Upper lobe of left lung (tissue), 6 donors: ENCODE measurements at regions not wholly inside any gene's neighbourhood (a gene's known extent, or its start where the extent isn't known, plus 50 kb on each side); places are given as distances from the start of the nearest gene placed in this dataset.

Experiments used
- ATAC-seq, 2 donors: fragments of 200-7000 bp; cut with Tn5 transposase; one replicate each; pipeline ENCODE4 v1.9.1; 2022; ENCODE audit warnings: mild to moderate bottlenecking in 2 of 2, moderate library complexity in 2 of 2; ENCODE audit not compliant: low FRiP score in 2 of 2
- DNase-seq, 2 donors: peaks; one replicate each; pipeline ENCODE4 v3.0.0-alpha.2; 2019 to 2020
- H3K27ac ChIP-seq, 4 donors: fragments of 200-600 bp; sonication (generic); one replicate each; pipeline ENCODE4 v1.5.1; 2016 to 2019
- H3K27me3 ChIP-seq, 4 donors: fragments of 200-600 bp; sonication (generic); one replicate each; pipeline ENCODE4 v1.5.1; 2017 to 2019
- H3K36me3 ChIP-seq, 4 donors: fragments of 200-600 bp; sonication (generic); one replicate each; pipeline ENCODE4 v1.5.1; 2016 to 2019
- H3K4me1 ChIP-seq, 4 donors: fragments of 200-600 bp; sonication (generic); one replicate each; pipeline ENCODE4 v1.5.1; 2018 to 2019
- H3K4me3 ChIP-seq, 4 donors: fragments of 200-600 bp; sonication (generic); one replicate each; pipeline ENCODE4 v1.5.1; 2017 to 2019; ENCODE audit warnings: mild to moderate bottlenecking in 2 of 4, moderate library complexity in 1 of 4
- H3K9me3 ChIP-seq, 4 donors: fragments of 200-600 bp; sonication (generic); one replicate each; pipeline ENCODE4 v1.5.1; 2018 to 2019
- EP300 ChIP-seq, 4 donors: sonication (generic); formaldehyde crosslinking; IDR thresholded peaks; one replicate each; pipeline ENCODE4 v1.5.1; 2017; ENCODE audit warnings: antibody characterized with exemption in 4 of 4, control low read depth in 2 of 4
- POLR2A ChIP-seq, 4 donors: fragments of 450-650 bp; IDR thresholded peaks; one replicate each; pipeline ENCODE4 v1.5.1; 2016 to 2017; ENCODE audit warnings: antibody characterized with exemption in 4 of 4, mild to moderate bottlenecking in 2 of 4
- POLR2AphosphoS5 ChIP-seq, 2 donors: sonication (generic); formaldehyde crosslinking; IDR thresholded peaks; one replicate each; pipeline ENCODE4 v1.5.1; 2017; ENCODE audit warnings: antibody characterized with exemption in 2 of 2
- WGBS, 2 donors: methylation state at CpG; one replicate each; pipeline ENCODE4 v1.1.5; 2017 to 2018; 5-methylcytosine and 5-hydroxymethylcytosine counted together
- TF ChIP-seq, protein P1 (sequence below), 6 experiments: fragments of 450-650 bp in 4 of 6; fragments of 200-600 bp in 2 of 6; sonication (generic) in 2 of 6; IDR thresholded peaks; one replicate each; pipeline ENCODE4 v1.5.1; 2016 to 2019; ENCODE audit warnings: antibody characterized with exemption in 6 of 6
- donor health status: DM: no; HTN: no; CAD: no; lungs with moderate emphysema.
- donor health status: DM: no; HTN: yes; CAD: no; lungs with severe emphysema.

DNA sequence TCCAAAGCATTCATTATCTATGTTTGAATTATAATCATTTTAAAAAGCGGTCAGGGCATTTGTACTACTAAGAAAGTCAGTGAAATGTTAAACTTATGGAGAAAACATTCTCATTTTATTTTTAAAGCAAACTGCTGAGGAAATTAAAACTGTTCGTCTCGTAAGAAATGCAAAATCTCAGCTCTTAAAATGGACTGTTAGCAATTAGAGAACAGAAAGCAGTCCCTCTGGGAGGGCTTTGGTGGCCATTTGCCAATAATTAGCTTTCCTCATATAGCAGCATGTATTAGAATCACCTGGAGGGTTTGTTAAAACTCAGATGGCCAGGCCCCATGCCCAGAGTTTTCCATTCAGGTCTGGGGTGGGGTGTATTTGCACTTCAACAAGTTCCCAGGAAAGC is 120.7 kb upstream of the RASEF start:
- ATAC-seq = no peak
- TF ChIP-seq EP300 (IDR thresholded peaks at IDR 0.05) = no peak
- TF ChIP-seq POLR2A (IDR thresholded peaks at IDR 0.05) = no peak
- TF ChIP-seq, protein P1, sequence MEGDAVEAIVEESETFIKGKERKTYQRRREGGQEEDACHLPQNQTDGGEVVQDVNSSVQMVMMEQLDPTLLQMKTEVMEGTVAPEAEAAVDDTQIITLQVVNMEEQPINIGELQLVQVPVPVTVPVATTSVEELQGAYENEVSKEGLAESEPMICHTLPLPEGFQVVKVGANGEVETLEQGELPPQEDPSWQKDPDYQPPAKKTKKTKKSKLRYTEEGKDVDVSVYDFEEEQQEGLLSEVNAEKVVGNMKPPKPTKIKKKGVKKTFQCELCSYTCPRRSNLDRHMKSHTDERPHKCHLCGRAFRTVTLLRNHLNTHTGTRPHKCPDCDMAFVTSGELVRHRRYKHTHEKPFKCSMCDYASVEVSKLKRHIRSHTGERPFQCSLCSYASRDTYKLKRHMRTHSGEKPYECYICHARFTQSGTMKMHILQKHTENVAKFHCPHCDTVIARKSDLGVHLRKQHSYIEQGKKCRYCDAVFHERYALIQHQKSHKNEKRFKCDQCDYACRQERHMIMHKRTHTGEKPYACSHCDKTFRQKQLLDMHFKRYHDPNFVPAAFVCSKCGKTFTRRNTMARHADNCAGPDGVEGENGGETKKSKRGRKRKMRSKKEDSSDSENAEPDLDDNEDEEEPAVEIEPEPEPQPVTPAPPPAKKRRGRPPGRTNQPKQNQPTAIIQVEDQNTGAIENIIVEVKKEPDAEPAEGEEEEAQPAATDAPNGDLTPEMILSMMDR (IDR thresholded peaks at IDR 0.05) = no peak
- no peak for TF ChIP-seq POLR2AphosphoS5 (IDR thresholded peaks at IDR 0.05)
- Histone ChIP-seq H3K27me3 (no peaks in the 10 kb centered on the region), H3K9me3 (no peaks in the 10 kb centered on the region), H3K36me3 (no peaks in the 10 kb centered on the region), H3K27ac (no peak overlapping the region), H3K4me1 (no peaks in the 10 kb centered on the region), H3K4me3 (no peak overlapping the region)
- 86 to 89% methylated on average over 3 of the region's 3 CpGs for WGBS, 2 donors
- no peak for DNase-seq

DNA sequence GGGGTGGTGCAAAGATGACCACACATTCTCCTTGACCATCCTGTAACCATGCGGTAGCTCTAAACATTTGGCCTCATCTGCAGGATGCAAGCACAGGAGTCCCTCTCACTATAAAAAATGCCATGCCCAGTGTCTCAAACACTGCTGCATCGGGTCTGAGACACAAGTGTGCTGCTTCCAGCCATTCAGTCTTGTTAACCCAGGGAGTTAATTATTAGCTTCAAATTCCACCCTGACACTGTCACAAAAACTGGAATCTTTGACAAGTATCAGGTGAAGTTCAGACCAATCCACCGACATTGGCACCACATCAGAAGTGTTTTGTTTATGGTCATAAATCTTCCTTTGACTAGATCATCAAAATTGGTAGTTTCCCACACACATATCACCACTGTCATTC is 119.1 kb upstream of the RASEF start:
- 65 to 71% methylated on average over 3 of the region's 3 CpGs for WGBS, 2 donors
- H3K4me3 ChIP-seq = no peak overlapping the region
- no peaks in the 10 kb centered on the region for H3K9me3 ChIP-seq
- DNase-seq (no peak), ATAC-seq (no peak)
- H3K4me1 ChIP-seq = no peaks in the 10 kb centered on the region
- H3K27me3 ChIP-seq = no peaks in the 10 kb centered on the region
- no peak overlapping the region for H3K27ac ChIP-seq
- no peaks in the 10 kb centered on the region for H3K36me3 ChIP-seq
- TF ChIP-seq POLR2AphosphoS5 (IDR thresholded peaks at IDR 0.05) (no peak), POLR2A (IDR thresholded peaks at IDR 0.05) (no peak), EP300 (IDR thresholded peaks at IDR 0.05) (no peak)
- TF ChIP-seq, protein P1 (IDR thresholded peaks at IDR 0.05) = no peak

DNA sequence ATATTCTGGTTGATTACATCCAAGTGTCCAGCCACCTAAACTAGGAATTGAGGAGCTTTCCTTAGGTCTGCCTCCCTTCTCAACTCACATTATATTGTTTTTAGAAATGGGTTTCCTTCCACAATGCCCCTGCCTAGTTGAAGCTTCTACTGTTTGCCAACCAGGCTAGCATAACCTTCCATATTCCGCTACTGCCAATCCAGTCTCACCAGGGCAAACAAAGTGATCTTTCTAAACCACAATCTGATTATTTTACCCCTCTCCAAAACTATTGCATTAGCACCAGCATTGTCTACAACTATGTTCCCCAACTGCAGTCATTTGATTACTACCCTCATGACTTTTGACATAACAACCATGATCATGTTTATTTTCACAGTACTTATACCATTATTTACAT is 115.8 kb upstream of the RASEF start:
- Histone ChIP-seq H3K4me1 (no peaks in the 10 kb centered on the region), H3K27me3 (no peaks in the 10 kb centered on the region), H3K9me3 (peaks cover 0 to 6% (median 5%) of the 10 kb centered on the region in 4 donors), H3K27ac (no peak overlapping the region), H3K4me3 (no peak overlapping the region), H3K36me3 (no peaks in the 10 kb centered on the region)
- DNase-seq = no peak
- no peak for ATAC-seq
- WGBS, 2 donors = 90 to 96% methylated on average over 1 of the region's 1 CpG
- TF ChIP-seq POLR2AphosphoS5 (IDR thresholded peaks at IDR 0.05) (no peak), POLR2A (IDR thresholded peaks at IDR 0.05) (no peak), EP300 (IDR thresholded peaks at IDR 0.05) (no peak)
- TF ChIP-seq, protein P1 (IDR thresholded peaks at IDR 0.05) = no peak

DNA sequence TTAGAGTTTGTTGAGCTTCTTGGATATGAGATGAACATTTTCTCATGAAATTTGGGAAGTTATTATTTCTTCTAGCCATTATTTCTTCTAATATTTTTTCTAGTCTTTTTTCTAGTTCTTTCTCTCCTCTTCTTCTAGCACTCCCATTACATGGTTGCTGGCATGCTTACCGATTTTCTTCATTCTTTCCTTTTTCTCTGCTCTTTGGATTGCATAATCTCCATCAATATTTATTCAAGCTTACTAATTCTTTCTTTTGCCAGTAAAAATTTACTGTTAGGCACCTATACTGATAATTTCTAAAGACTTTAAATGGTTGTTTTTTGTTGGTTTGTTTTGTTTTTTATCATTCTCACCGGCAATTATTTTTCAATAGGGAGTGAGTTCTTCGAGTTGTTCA is 114.8 kb upstream of the RASEF start:
- ATAC-seq (no peak), DNase-seq (no peak)
- Histone ChIP-seq H3K4me1 (no peaks in the 10 kb centered on the region), H3K9me3 (peaks cover 0 to 13% (median 9%) of the 10 kb centered on the region in 4 donors), H3K27ac (no peak overlapping the region), H3K36me3 (no peaks in the 10 kb centered on the region), H3K27me3 (no peaks in the 10 kb centered on the region), H3K4me3 (no peak overlapping the region)
- TF ChIP-seq, protein P1 (IDR thresholded peaks at IDR 0.05) = no peak
- no peak for TF ChIP-seq POLR2AphosphoS5 (IDR thresholded peaks at IDR 0.05)
- no peak for TF ChIP-seq POLR2A (IDR thresholded peaks at IDR 0.05)
- TF ChIP-seq EP300 (IDR thresholded peaks at IDR 0.05) = no peak
- WGBS, 2 donors = 91 to 93% methylated on average over 3 of the region's 3 CpGs

DNA sequence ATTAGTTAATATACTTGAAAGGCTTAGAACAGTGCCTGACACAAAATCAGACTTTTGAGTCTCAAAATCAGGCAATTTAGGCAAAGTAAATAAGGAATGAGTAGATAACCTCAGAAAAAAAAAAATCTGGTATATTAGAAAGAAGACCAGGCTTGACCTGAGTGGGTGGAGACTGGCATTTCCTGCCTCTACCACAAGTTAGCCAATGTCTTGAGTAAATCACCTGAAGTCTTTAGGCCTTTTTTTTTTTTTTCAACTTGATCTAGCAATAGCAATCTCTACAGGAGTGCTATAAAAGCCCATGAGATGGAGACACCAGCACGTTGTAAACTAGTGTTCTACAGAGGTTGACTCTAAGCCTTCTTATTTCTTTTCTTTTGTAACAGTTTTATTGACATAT is 104.2 kb upstream of the RASEF start:
- Histone ChIP-seq H3K4me1 (peaks cover 0 to 3% (median 0%) of the 10 kb centered on the region in 4 donors), H3K36me3 (no peaks in the 10 kb centered on the region), H3K27ac (peak overlapping the region in 2 of 4 donors; percentile 27 to 55), H3K27me3 (no peaks in the 10 kb centered on the region), H3K9me3 (no peaks in the 10 kb centered on the region), H3K4me3 (no peak overlapping the region)
- ATAC-seq = peak; percentile 48 to 87
- 34 to 60% methylated on average over 1 of the region's 1 CpG for WGBS, 2 donors
- TF ChIP-seq POLR2A (IDR thresholded peaks at IDR 0.05) (no peak), POLR2AphosphoS5 (IDR thresholded peaks at IDR 0.05) (no peak), EP300 (IDR thresholded peaks at IDR 0.05) (no peak)
- TF ChIP-seq, protein P1 (IDR thresholded peaks at IDR 0.05) = no peak
- peak in 1 of 2 donors; percentile 63 for DNase-seq
